Vagina (tissue), 2 donors: ENCODE measurements at regions not wholly inside any gene's neighbourhood (a gene's known extent, or its start where the extent isn't known, plus 50 kb on each side); places are given as distances from the start of the nearest gene placed in this dataset.

Experiments
- DNase-seq, 2 donors: peaks; one replicate each; pipeline ENCODE4 v3.0.0-alpha.2; 2017; ENCODE audit errors: extremely low spot score in 2 of 2
- H3K27ac ChIP-seq: fragments of 200-600 bp; sonication (generic); one replicate; pipeline ENCODE4 v1.5.1; 2019
- H3K27me3 ChIP-seq: fragments of 200-600 bp; sonication (generic); one replicate; pipeline ENCODE4 v1.5.1; 2019
- H3K36me3 ChIP-seq, 2 donors: fragments of 200-600 bp; sonication (generic); one replicate each; pipeline ENCODE4 v1.5.1; 2017 to 2019
- H3K4me1 ChIP-seq: fragments of 200-600 bp; sonication (generic); one replicate; pipeline ENCODE4 v1.5.1; 2019
- H3K4me3 ChIP-seq, 2 donors: fragments of 200-600 bp; sonication (generic); 1 replicate in 1 of 2; 2 replicates in 1 of 2; pipeline ENCODE4 v1.5.1; 2016 to 2019
- H3K9me3 ChIP-seq: fragments of 200-600 bp; sonication (generic); one replicate; pipeline ENCODE4 v1.5.1; 2019
- CTCF ChIP-seq, 3 experiments: fragments of 450-650 bp in 2 of 3; fragments of 200-600 bp in 1 of 3; sonication (generic) in 1 of 3; IDR thresholded peaks; one replicate each; pipeline ENCODE4 v1.5.1; 2017 to 2019; ENCODE audit warnings: antibody characterized with exemption in 3 of 3, mild to moderate bottlenecking in 2 of 3, moderate library complexity in 2 of 3
- POLR2A ChIP-seq, 2 donors: fragments of 450-650 bp; IDR thresholded peaks; one replicate each; pipeline ENCODE4 v1.6.1; 2017; ENCODE audit warnings: antibody characterized with exemption in 2 of 2, mild to moderate bottlenecking in 2 of 2, moderate library complexity in 2 of 2
- POLR2AphosphoS5 ChIP-seq, 2 donors: sonication (generic); formaldehyde crosslinking; IDR thresholded peaks; one replicate each; pipeline ENCODE4 v1.9.0; 2017; ENCODE audit warnings: antibody characterized with exemption in 2 of 2, mild to moderate bottlenecking in 2 of 2, low read depth in 1 of 2; ENCODE audit not compliant: insufficient read depth in 1 of 2
- intact Hi-C: fragments of 100-400 bp; cut with DNase I; formaldehyde crosslinking; loops from one replicate; pipeline ENCODE4 v1.15.1; 2023

- H3K4me1 ChIP-seq = no peaks in the 10 kb centered on the region
- H3K36me3 ChIP-seq = no peaks in the 10 kb centered on the region
- no peaks in the 10 kb centered on the region for H3K27me3 ChIP-seq
- TF ChIP-seq POLR2A (IDR thresholded peaks at IDR 0.05) (no peak), POLR2AphosphoS5 (IDR thresholded peaks at IDR 0.05; ENCODE audit: insufficient read depth in 1 of 2, low read depth in 1 of 2) (no peak), CTCF (IDR thresholded peaks at IDR 0.05) (no peak)
- intact Hi-C loops = no loop called here
- H3K4me3 ChIP-seq = no peak overlapping the region
- no peak overlapping the region for H3K27ac ChIP-seq
- DNase-seq = no peak
- H3K9me3 ChIP-seq = no peaks in the 10 kb centered on the region
Observed at GRCh38 chr6:167524261-167525111, 199.6 kb downstream of the TTLL2 start.

- Histone ChIP-seq H3K4me3 (no peak overlapping the region), H3K36me3 (no peaks in the 10 kb centered on the region), H3K9me3 (no peaks in the 10 kb centered on the region), H3K27ac (no peak overlapping the region), H3K27me3 (no peaks in the 10 kb centered on the region), H3K4me1 (no peaks in the 10 kb centered on the region)
- no peak for TF ChIP-seq POLR2AphosphoS5 (IDR thresholded peaks at IDR 0.05; ENCODE audit: insufficient read depth in 1 of 2, low read depth in 1 of 2)
- no peak for TF ChIP-seq POLR2A (IDR thresholded peaks at IDR 0.05)
- TF ChIP-seq CTCF (IDR thresholded peaks at IDR 0.05) = no peak
- no peak for DNase-seq
- intact Hi-C loops = no loop called here
Observed at GRCh38 chr6:167525774-167526173, 200.9 kb downstream of the TTLL2 start.

GRCh38 chr6:167526465-167527368 lies 201.8 kb downstream of the TTLL2 start:
- Histone ChIP-seq H3K4me3 (no peak overlapping the region), H3K4me1 (no peaks in the 10 kb centered on the region), H3K9me3 (no peaks in the 10 kb centered on the region), H3K36me3 (no peaks in the 10 kb centered on the region), H3K27me3 (no peaks in the 10 kb centered on the region), H3K27ac (no peak overlapping the region)
- TF ChIP-seq CTCF (IDR thresholded peaks at IDR 0.05) (no peak), POLR2AphosphoS5 (IDR thresholded peaks at IDR 0.05; ENCODE audit: insufficient read depth in 1 of 2, low read depth in 1 of 2) (no peak), POLR2A (IDR thresholded peaks at IDR 0.05) (no peak)
- DNase-seq = no peak
- intact Hi-C loops = no loop called here

- H3K4me3 ChIP-seq = no peak overlapping the region
- no peaks in the 10 kb centered on the region for H3K9me3 ChIP-seq
- H3K27ac ChIP-seq = no peak overlapping the region
- no peaks in the 10 kb centered on the region for H3K4me1 ChIP-seq
- no peak for TF ChIP-seq CTCF (IDR thresholded peaks at IDR 0.05)
- no peaks in the 10 kb centered on the region for H3K36me3 ChIP-seq
- DNase-seq = no peak
- intact Hi-C loops = no loop called here
- no peaks in the 10 kb centered on the region for H3K27me3 ChIP-seq
Observed at GRCh38 chr6:167528239-167528638, 203.4 kb downstream of the TTLL2 start.
